OCI-LY7 (cell line): ENCODE measurements at regions not wholly inside any gene's neighbourhood (a gene's known extent, or its start where the extent isn't known, plus 50 kb on each side); places are given as distances from the start of the nearest gene placed in this dataset.

Source experiments
- BruUV-seq: library from RNA; stranded (reverse); fragments of 400-500 nt; replicated peaks from 2 replicates; lab custom pipeline; 2021; lab: Mats Ljungman, UMichigan
- CTCF ChIA-PET: fragments of 300-600 bp; sonication (Branson Sonifier 250); formaldehyde crosslinking; loops from one replicate; lab custom pipeline; 2022; ENCODE audit warnings: antibody characterized with exemption; ENCODE audit not compliant: unreplicated experiment; lab: Charles Lee
- POLR2A ChIA-PET: fragments of 300-600 bp; sonication (Branson Sonifier 250); formaldehyde crosslinking; loops from one replicate; lab custom pipeline; 2022; ENCODE audit warnings: antibody characterized with exemption; lab: Charles Lee
- DNase-seq: peaks from one replicate; pipeline ENCODE4 v3.0.0-alpha.2; 2015; ENCODE audit warnings: low spot score
- H2AFZ ChIP-seq: fragments of 200-600 bp; sonication (generic), shearing (Covaris generic); 2 replicates; pipeline ENCODE4 v1.6.1; 2014; ENCODE audit warnings: mild to moderate bottlenecking, antibody characterized with exemption, low read length, moderate library complexity
- H3K27ac ChIP-seq: fragments of 200-600 bp; sonication (generic); 2 replicates; pipeline ENCODE4 v1.5.1; 2014; ENCODE audit warnings: mixed run types, low read depth, mild to moderate bottlenecking, moderate library complexity, low read length, inconsistent platforms; ENCODE audit not compliant: poor library complexity, severe bottlenecking
- H3K36me3 ChIP-seq: fragments of 200-600 bp; sonication (generic); 2 replicates; pipeline ENCODE4 v1.6.1; 2014; ENCODE audit warnings: mild to moderate bottlenecking, antibody characterized with exemption, low read length, moderate library complexity, mixed read lengths; ENCODE audit not compliant: insufficient read depth
- H3K4me1 ChIP-seq: fragments of 200-600 bp; sonication (generic); 2 replicates; pipeline ENCODE4 v1.5.1; 2014; ENCODE audit warnings: mild to moderate bottlenecking, low read length; ENCODE audit not compliant: insufficient read depth, poor library complexity, severe bottlenecking
- H3K4me2 ChIP-seq: fragments of 200-600 bp; sonication (generic); 2 replicates; pipeline ENCODE4 v1.6.1; 2014; ENCODE audit warnings: mild to moderate bottlenecking, low read length
- H3K4me3 ChIP-seq: fragments of 200-600 bp; sonication (generic); 2 replicates; pipeline ENCODE4 v1.5.1; 2014; ENCODE audit warnings: mild to moderate bottlenecking, low read depth, low read length; ENCODE audit not compliant: poor library complexity, severe bottlenecking
- H3K79me2 ChIP-seq: fragments of 200-600 bp; sonication (generic); 2 replicates; pipeline ENCODE4 v1.6.1; 2016; ENCODE audit warnings: low read depth, mild to moderate bottlenecking, low read length, moderate library complexity, mixed read lengths; ENCODE audit not compliant: insufficient read depth
- H3K9me2 ChIP-seq: fragments of 200-600 bp; sonication (generic); 2 replicates; pipeline ENCODE4 v1.6.1; 2016; ENCODE audit warnings: mild to moderate bottlenecking, low read length, mixed read lengths; ENCODE audit not compliant: insufficient read depth
- H3K9me3 ChIP-seq: fragments of 200-600 bp; sonication (generic); 2 replicates; pipeline ENCODE4 v1.6.1; 2014; ENCODE audit warnings: mild to moderate bottlenecking, mixed run types, low read length, mixed read lengths
- H4K20me1 ChIP-seq: fragments of 200-600 bp; sonication (generic); 2 replicates; pipeline ENCODE4 v1.6.1; 2014; ENCODE audit warnings: mild to moderate bottlenecking, antibody characterized with exemption, low read length, moderate library complexity, mixed read lengths; ENCODE audit not compliant: insufficient read depth
- EZH2phosphoT487 ChIP-seq: fragments of 200-600 bp; sonication (generic); IDR thresholded peaks from 2 replicates; pipeline ENCODE4 v1.6.1; 2018; ENCODE audit warnings: low read depth, borderline replicate concordance, mild to moderate bottlenecking, mixed run types, antibody characterized with exemption, low read length, moderate library complexity, mixed read lengths
- intact Hi-C: fragments of 100-400 bp; cut with micrococcal nuclease; formaldehyde crosslinking; loops from one replicate; pipeline ENCODE4 v1.10.0; 2022; ENCODE audit not compliant: unreplicated experiment
- TF ChIP-seq, protein P1 (sequence below): fragments of 200-600 bp; sonication (generic); conservative IDR thresholded peaks from 2 replicates; pipeline ENCODE4 v1.5.1; 2014; ENCODE audit warnings: mild to moderate bottlenecking, antibody characterized with exemption, low read length, moderate library complexity, mixed read lengths

DNA sequence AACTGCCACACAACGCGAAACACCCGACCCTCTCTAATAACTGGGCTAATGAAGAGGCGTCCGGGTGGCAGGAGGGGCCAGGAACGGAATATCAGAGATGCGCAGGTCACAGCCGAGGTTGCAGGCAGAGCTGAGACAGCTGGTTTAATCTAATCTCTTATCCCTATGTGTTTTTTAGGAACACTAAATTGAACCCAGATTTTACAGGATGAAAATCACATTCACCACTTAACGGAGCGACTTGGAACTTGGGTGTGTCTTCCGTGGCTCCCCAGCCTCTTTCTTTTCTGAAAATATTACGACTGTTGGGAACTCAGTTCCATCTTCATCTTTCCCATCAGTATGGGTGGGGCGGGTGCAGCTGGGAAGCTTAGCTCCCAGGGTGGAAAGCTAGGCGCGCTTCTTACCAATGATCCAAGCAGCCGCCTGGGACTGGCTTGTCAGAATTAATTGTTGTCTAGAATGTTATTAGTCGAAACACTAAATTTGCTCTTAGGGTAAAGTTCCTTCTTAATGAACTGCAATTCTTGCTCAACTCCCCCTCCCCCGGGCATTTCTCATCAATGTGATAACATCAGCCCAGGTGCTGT, 92.5 kb downstream of the IRX2 start:
- Histone ChIP-seq H3K4me1 (no peaks in the 10 kb centered on the region), H4K20me1 (no peaks in the 10 kb centered on the region), H3K9me3 (no peaks in the 10 kb centered on the region), H2AFZ (no peak overlapping the region), H3K27ac (no peak overlapping the region), H3K36me3 (no peaks in the 10 kb centered on the region), H3K9me2 (no peaks in the 10 kb centered on the region), H3K79me2 (no peaks in the 10 kb centered on the region), H3K4me2 (no peak overlapping the region), H3K4me3 (no peak overlapping the region)
- POLR2A ChIA-PET: no interaction called here
- no peak for DNase-seq
- intact Hi-C loops: no loop called here
- no TSS peak for BruUV-seq
- TF ChIP-seq, protein P1, sequence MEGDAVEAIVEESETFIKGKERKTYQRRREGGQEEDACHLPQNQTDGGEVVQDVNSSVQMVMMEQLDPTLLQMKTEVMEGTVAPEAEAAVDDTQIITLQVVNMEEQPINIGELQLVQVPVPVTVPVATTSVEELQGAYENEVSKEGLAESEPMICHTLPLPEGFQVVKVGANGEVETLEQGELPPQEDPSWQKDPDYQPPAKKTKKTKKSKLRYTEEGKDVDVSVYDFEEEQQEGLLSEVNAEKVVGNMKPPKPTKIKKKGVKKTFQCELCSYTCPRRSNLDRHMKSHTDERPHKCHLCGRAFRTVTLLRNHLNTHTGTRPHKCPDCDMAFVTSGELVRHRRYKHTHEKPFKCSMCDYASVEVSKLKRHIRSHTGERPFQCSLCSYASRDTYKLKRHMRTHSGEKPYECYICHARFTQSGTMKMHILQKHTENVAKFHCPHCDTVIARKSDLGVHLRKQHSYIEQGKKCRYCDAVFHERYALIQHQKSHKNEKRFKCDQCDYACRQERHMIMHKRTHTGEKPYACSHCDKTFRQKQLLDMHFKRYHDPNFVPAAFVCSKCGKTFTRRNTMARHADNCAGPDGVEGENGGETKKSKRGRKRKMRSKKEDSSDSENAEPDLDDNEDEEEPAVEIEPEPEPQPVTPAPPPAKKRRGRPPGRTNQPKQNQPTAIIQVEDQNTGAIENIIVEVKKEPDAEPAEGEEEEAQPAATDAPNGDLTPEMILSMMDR: no peak
- TF ChIP-seq EZH2phosphoT487: no peak
- CTCF ChIA-PET: no interaction called here

DNA sequence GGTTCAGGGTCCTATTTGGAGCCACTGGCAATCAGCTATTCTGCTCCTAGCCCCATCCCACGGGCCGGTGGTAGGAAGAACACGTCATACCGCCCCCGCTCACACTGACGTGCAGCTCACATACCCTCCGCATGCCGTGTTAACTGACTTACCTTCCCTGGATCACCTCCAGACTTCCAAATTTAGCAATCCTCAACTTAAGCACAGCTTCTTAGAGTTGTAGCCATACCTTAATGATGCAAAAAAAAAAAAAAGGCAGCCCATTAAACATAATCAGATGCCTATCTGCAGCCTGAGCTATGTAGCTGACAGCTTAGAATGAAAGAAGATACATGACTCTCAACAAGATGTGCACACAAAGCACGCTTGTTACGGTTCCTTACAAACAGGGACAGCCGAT, 93.0 kb downstream of the IRX2 start:
- H2AFZ ChIP-seq: no peak overlapping the region
- intact Hi-C loops: no loop called here
- no peaks in the 10 kb centered on the region for H3K9me2 ChIP-seq
- TF ChIP-seq EZH2phosphoT487: no peak
- TF ChIP-seq, protein P1: no peak
- DNase-seq: no peak
- CTCF ChIA-PET: no interaction called here
- H3K4me3 ChIP-seq: no peak overlapping the region
- H3K4me2 ChIP-seq: no peak overlapping the region
- BruUV-seq: no TSS peak
- H3K9me3 ChIP-seq: no peaks in the 10 kb centered on the region
- H3K79me2 ChIP-seq: no peaks in the 10 kb centered on the region
- no peaks in the 10 kb centered on the region for H3K4me1 ChIP-seq
- H3K36me3 ChIP-seq: no peaks in the 10 kb centered on the region
- H3K27ac ChIP-seq: no peak overlapping the region
- POLR2A ChIA-PET: no interaction called here
- H4K20me1 ChIP-seq: no peaks in the 10 kb centered on the region

DNA sequence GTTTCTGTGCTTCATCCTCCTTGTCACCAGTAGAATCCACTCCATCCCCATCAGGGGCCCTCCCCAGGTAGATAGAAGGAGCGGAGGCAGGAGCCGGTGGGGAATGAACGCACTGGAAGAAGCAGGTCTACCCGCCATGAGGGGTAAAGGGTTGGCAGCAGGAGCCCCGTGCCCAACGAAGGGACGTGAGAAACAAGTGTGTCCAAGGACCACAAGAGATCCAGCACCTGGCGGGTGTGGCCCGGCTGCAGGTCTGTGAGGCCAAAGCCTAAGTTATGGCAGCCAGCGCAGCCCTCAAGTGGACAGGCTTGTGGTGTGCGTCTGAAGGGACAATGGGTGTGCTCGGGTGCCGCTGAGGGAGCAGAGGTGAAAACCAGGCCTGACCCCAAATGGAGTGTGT, 94.3 kb downstream of the IRX2 start:
- Histone ChIP-seq H3K9me3 (no peaks in the 10 kb centered on the region), H3K27ac (no peak overlapping the region), H3K36me3 (no peaks in the 10 kb centered on the region), H3K4me3 (no peak overlapping the region), H3K9me2 (no peaks in the 10 kb centered on the region), H3K4me2 (no peak overlapping the region), H4K20me1 (no peaks in the 10 kb centered on the region), H3K79me2 (no peaks in the 10 kb centered on the region), H2AFZ (no peak overlapping the region), H3K4me1 (no peaks in the 10 kb centered on the region)
- ChIA-PET POLR2A (no interaction called here), CTCF (no interaction called here)
- DNase-seq: no peak
- TF ChIP-seq, protein P1: no peak
- TF ChIP-seq EZH2phosphoT487: no peak
- BruUV-seq: no TSS peak
- intact Hi-C loops: no loop called here
